ENCODE measurements at regions not wholly inside any gene's neighbourhood (a gene's known extent, or its start where the extent isn't known, plus 50 kb on each side); places are given as distances from the start of the nearest gene placed in this dataset.

GRCh38 chr3:24818055-24818454 lies 323.4 kb upstream of the THRB start:
- Histone ChIP-seq H3K4me1 (no peaks in the 10 kb centered on the region), H3K4me3 (no peak overlapping the region), H3K27ac (no peak overlapping the region), H3K9me3 (peaks cover 0 to 9% of the 10 kb centered on the region in 2 donors), H3K27me3 (no peaks in the 10 kb centered on the region), H3K36me3 (no peaks in the 10 kb centered on the region)
- DNase-seq (ENCODE audit: low spot score in 2 of 2) = no peak
- intact Hi-C loops (cut with DNase I) = no loop called here
- no peak for TF ChIP-seq CTCF (IDR thresholded peaks at IDR 0.05)

- no peaks in the 10 kb centered on the region for H3K27me3 ChIP-seq
- TF ChIP-seq CTCF (IDR thresholded peaks at IDR 0.05) = no peak
- no peak overlapping the region for H3K4me3 ChIP-seq
- no peak overlapping the region for H3K27ac ChIP-seq
- peaks cover 0 to 10% of the 10 kb centered on the region in 2 donors for H3K4me1 ChIP-seq
- intact Hi-C loops (cut with DNase I) = no loop called here
- H3K9me3 ChIP-seq = no peaks in the 10 kb centered on the region
- H3K36me3 ChIP-seq = no peaks in the 10 kb centered on the region
- no peak for DNase-seq (ENCODE audit: low spot score in 2 of 2)
These were observed 333.4 kb upstream of the THRB start for GRCh38 chr3:24828011-24828410.

GRCh38 chr3:24828551-24828950 lies 333.9 kb upstream of the THRB start:
- Histone ChIP-seq H3K4me3 (peak overlapping the region; percentile 64 to 66), H3K36me3 (no peaks in the 10 kb centered on the region), H3K9me3 (no peaks in the 10 kb centered on the region), H3K27me3 (no peaks in the 10 kb centered on the region), H3K4me1 (peaks cover 0 to 10% of the 10 kb centered on the region in 2 donors), H3K27ac (no peak overlapping the region)
- intact Hi-C loops (cut with DNase I) = no loop called here
- TF ChIP-seq CTCF (IDR thresholded peaks at IDR 0.05) = no peak
- DNase-seq (ENCODE audit: low spot score in 2 of 2) = no peak

GRCh38 chr3:24829011-24829581 lies 334.4 kb upstream of the THRB start:
- Histone ChIP-seq H3K4me1 (peaks cover 0 to 10% of the 10 kb centered on the region in 2 donors), H3K4me3 (peak overlapping the region; percentile 64 to 66), H3K9me3 (no peaks in the 10 kb centered on the region), H3K27me3 (no peaks in the 10 kb centered on the region), H3K27ac (no peak overlapping the region), H3K36me3 (no peaks in the 10 kb centered on the region)
- intact Hi-C loops (cut with DNase I) = no loop called here
- DNase-seq (ENCODE audit: low spot score in 2 of 2) = peak in 1 of 2 donors; percentile 74
- TF ChIP-seq CTCF (IDR thresholded peaks at IDR 0.05) = no peak

- intact Hi-C loops (cut with DNase I) = no loop called here
- Histone ChIP-seq H3K4me1 (peaks cover 0 to 10% of the 10 kb centered on the region in 2 donors), H3K9me3 (no peaks in the 10 kb centered on the region), H3K27me3 (no peaks in the 10 kb centered on the region), H3K36me3 (no peaks in the 10 kb centered on the region), H3K4me3 (peak overlapping the region; percentile 64 to 66), H3K27ac (no peak overlapping the region)
- no peak for TF ChIP-seq CTCF (IDR thresholded peaks at IDR 0.05)
- no peak for DNase-seq (ENCODE audit: low spot score in 2 of 2)
These were observed 335.1 kb upstream of the THRB start for GRCh38 chr3:24829629-24830229.

All from ascending aorta (tissue), 2 donors.